ENCODE measurements at regions not wholly inside any gene's neighbourhood (a gene's known extent, or its start where the extent isn't known, plus 50 kb on each side); places are given as distances from the start of the nearest gene placed in this dataset.

DNA sequence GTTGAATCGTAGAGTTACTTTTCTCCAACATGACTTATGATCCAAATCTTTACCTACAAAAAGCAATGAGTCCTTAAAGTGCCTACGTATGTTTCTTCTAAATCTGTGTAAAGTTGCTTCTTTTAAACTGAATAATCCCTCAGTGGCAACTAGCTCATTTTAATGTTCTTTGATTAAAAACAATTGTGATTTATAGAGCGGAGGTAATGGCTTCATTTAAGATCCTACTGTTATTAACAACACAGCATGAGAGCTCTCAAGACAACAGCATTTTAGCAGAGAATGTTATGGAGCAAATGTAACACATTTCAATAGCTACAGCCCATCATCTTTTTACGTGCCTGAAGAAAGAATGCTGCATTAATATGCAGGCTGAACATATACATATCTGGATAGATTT lies 55.3 kb upstream of the VGLL3 start:
- TF ChIP-seq, protein P1, sequence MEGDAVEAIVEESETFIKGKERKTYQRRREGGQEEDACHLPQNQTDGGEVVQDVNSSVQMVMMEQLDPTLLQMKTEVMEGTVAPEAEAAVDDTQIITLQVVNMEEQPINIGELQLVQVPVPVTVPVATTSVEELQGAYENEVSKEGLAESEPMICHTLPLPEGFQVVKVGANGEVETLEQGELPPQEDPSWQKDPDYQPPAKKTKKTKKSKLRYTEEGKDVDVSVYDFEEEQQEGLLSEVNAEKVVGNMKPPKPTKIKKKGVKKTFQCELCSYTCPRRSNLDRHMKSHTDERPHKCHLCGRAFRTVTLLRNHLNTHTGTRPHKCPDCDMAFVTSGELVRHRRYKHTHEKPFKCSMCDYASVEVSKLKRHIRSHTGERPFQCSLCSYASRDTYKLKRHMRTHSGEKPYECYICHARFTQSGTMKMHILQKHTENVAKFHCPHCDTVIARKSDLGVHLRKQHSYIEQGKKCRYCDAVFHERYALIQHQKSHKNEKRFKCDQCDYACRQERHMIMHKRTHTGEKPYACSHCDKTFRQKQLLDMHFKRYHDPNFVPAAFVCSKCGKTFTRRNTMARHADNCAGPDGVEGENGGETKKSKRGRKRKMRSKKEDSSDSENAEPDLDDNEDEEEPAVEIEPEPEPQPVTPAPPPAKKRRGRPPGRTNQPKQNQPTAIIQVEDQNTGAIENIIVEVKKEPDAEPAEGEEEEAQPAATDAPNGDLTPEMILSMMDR (IDR thresholded peaks at IDR 0.05): no peak
- TF ChIP-seq POLR2A (IDR thresholded peaks at IDR 0.05): no peak
